ENCODE measurements at regions not wholly inside any gene's neighbourhood (a gene's known extent, or its start where the extent isn't known, plus 50 kb on each side); places are given as distances from the start of the nearest gene placed in this dataset.

- DNase-seq (ENCODE audit: low read depth in 2 of 2): no peak
Observed at GRCh38 chr3:194738254-194739093, 52.8 kb downstream of the FAM43A start.

GRCh38 chr3:194739498-194740284 lies 54.0 kb downstream of the FAM43A start:
- no peak for DNase-seq (ENCODE audit: low read depth in 2 of 2)

- DNase-seq (ENCODE audit: low read depth in 2 of 2): no peak
Observed at GRCh38 chr3:194740859-194741491, 55.3 kb downstream of the FAM43A start.

GRCh38 chr3:194741916-194742315 lies 56.2 kb downstream of the FAM43A start:
- DNase-seq (ENCODE audit: low read depth in 2 of 2): no peak

GRCh38 chr3:194744826-194745225 lies 59.1 kb downstream of the FAM43A start:
- DNase-seq (ENCODE audit: low read depth in 2 of 2): no peak

- DNase-seq (ENCODE audit: low read depth in 2 of 2): no peak
Observed at GRCh38 chr3:194745422-194746184, 59.9 kb downstream of the FAM43A start.

GRCh38 chr3:194748225-194748624 lies 62.5 kb downstream of the FAM43A start:
- DNase-seq (ENCODE audit: low read depth in 2 of 2): no peak

- DNase-seq (ENCODE audit: low read depth in 2 of 2): no peak
Observed at GRCh38 chr3:194749631-194750490, 64.2 kb downstream of the FAM43A start.

- DNase-seq (ENCODE audit: low read depth in 2 of 2): no peak
Observed at GRCh38 chr3:194750491-194750828, 64.8 kb downstream of the FAM43A start.

GRCh38 chr3:194755671-194756459 lies 70.2 kb downstream of the FAM43A start:
- no peak for DNase-seq (ENCODE audit: low read depth in 2 of 2)

- no peak for DNase-seq (ENCODE audit: low read depth in 2 of 2)
Observed at GRCh38 chr3:194756460-194756779, 70.7 kb downstream of the FAM43A start.

GRCh38 chr3:194756791-194757325 lies 71.2 kb downstream of the FAM43A start:
- DNase-seq (ENCODE audit: low read depth in 2 of 2): no peak

GRCh38 chr3:194757647-194758061 lies 72.0 kb downstream of the FAM43A start:
- no peak for DNase-seq (ENCODE audit: low read depth in 2 of 2)

- no peak for DNase-seq (ENCODE audit: low read depth in 2 of 2)
Observed at GRCh38 chr3:194758716-194759115, 73.0 kb downstream of the FAM43A start.

GRCh38 chr3:194760494-194761137 lies 74.9 kb downstream of the FAM43A start:
- DNase-seq (ENCODE audit: low read depth in 2 of 2): no peak

GRCh38 chr3:194761384-194761783 lies 75.7 kb downstream of the FAM43A start:
- no peak for DNase-seq (ENCODE audit: low read depth in 2 of 2)

GRCh38 chr3:194766845-194767244 lies 81.2 kb downstream of the FAM43A start:
- no peak for DNase-seq (ENCODE audit: low read depth in 2 of 2)

GRCh38 chr3:194767446-194768207 lies 81.9 kb downstream of the FAM43A start:
- DNase-seq (ENCODE audit: low read depth in 2 of 2): no peak

GRCh38 chr3:194768586-194768985 lies 82.9 kb downstream of the FAM43A start:
- no peak for DNase-seq (ENCODE audit: low read depth in 2 of 2)

All from stimulated activated CD4-positive, alpha-beta T cell treated with anti-CD3 and anti-CD28 coated beads, Interleukin-4, amount 100 ng/mL, for 48 hours (primary cell).